Neural cell (in vitro differentiated cells): ENCODE measurements at regions not wholly inside any gene's neighbourhood (a gene's known extent, or its start where the extent isn't known, plus 50 kb on each side); places are given as distances from the start of the nearest gene placed in this dataset.

Experiments
- CTCF ChIP-seq: fragments of 450-650 bp; IDR thresholded peaks from 2 replicates; pipeline ENCODE4 v1.5.1; 2014; ENCODE audit warnings: antibody characterized with exemption, mild to moderate bottlenecking, moderate library complexity; ENCODE audit not compliant: poor library complexity, severe bottlenecking
- EP300 ChIP-seq: fragments of 450-650 bp; conservative IDR thresholded peaks from 2 replicates; pipeline ENCODE4 v1.6.1; 2014; ENCODE audit warnings: antibody characterized with exemption, mild to moderate bottlenecking, moderate library complexity; ENCODE audit not compliant: poor library complexity, severe bottlenecking
- EZH2 ChIP-seq: fragments of 200-600, 300-800 bp; shearing (Covaris generic), sonication (generic); IDR thresholded peaks from 2 replicates; pipeline ENCODE4 v1.6.1; 2014; ENCODE audit warnings: antibody characterized with exemption, low read length, borderline replicate concordance, mild to moderate bottlenecking; ENCODE audit not compliant: insufficient read depth, poor library complexity, severe bottlenecking
- POLR2AphosphoS5 ChIP-seq: IDR thresholded peaks from 2 replicates; pipeline ENCODE4 v1.6.1; 2012
- REST ChIP-seq: IDR thresholded peaks from 2 replicates; pipeline ENCODE4 v1.6.1; 2012; ENCODE audit warnings: borderline replicate concordance
- TAF1 ChIP-seq: IDR thresholded peaks from 2 replicates; pipeline ENCODE4 v1.6.1; 2012; ENCODE audit warnings: low read depth

GRCh38 chr13:89497658-89498057, 1826.5 kb downstream of the SLITRK5 start:
- TF ChIP-seq CTCF (no peak), TAF1 (no peak), POLR2AphosphoS5 (no peak), EZH2 (no peak), EP300 (no peak), REST (no peak)
